Hematopoietic multipotent progenitor cell treated with erythropoietin and hydrocortisone succinate and interleukin-3 and kit ligand, for 4 days (in vitro differentiated cells): ENCODE measurements at regions not wholly inside any gene's neighbourhood (a gene's known extent, or its start where the extent isn't known, plus 50 kb on each side); places are given as distances from the start of the nearest gene placed in this dataset.

Experiments
- DNase-seq: peaks from one replicate; pipeline ENCODE4 v3.0.0-alpha.2; 2015

GRCh38 chr2:240362826-240363745 is 72.4 kb upstream of the GPC1 start:
- DNase-seq: no peak

- no peak for DNase-seq
Observed at GRCh38 chr2:240363746-240364581, 71.5 kb upstream of the GPC1 start.

GRCh38 chr2:240364582-240364960 is 70.9 kb upstream of the GPC1 start:
- no peak for DNase-seq

- DNase-seq: no peak
Observed at GRCh38 chr2:240364961-240365775, 70.3 kb upstream of the GPC1 start.

GRCh38 chr2:240365971-240366471 is 69.4 kb upstream of the GPC1 start:
- no peak for DNase-seq

GRCh38 chr2:240366901-240367300 is 68.6 kb upstream of the GPC1 start:
- no peak for DNase-seq

- no peak for DNase-seq
Observed at GRCh38 chr2:240367721-240368120, 67.7 kb upstream of the GPC1 start.

GRCh38 chr2:240368781-240369331 is 66.6 kb upstream of the GPC1 start:
- no peak for DNase-seq

- DNase-seq: no peak
Observed at GRCh38 chr2:240369335-240369734, 66.1 kb upstream of the GPC1 start.

- no peak for DNase-seq
Observed at GRCh38 chr2:240369801-240370585, 65.5 kb upstream of the GPC1 start.

GRCh38 chr2:240371129-240372000 is 64.1 kb upstream of the GPC1 start:
- no peak for DNase-seq

- no peak for DNase-seq
Observed at GRCh38 chr2:240372101-240372500, 63.4 kb upstream of the GPC1 start.

GRCh38 chr2:240373289-240373885 is 62.1 kb upstream of the GPC1 start:
- no peak for DNase-seq

- DNase-seq: no peak
Observed at GRCh38 chr2:240374085-240374907, 61.2 kb upstream of the GPC1 start.

GRCh38 chr2:240375024-240375645 is 60.3 kb upstream of the GPC1 start:
- DNase-seq: no peak

- DNase-seq: no peak
Observed at GRCh38 chr2:240376739-240377138, 58.7 kb upstream of the GPC1 start.

- DNase-seq: no peak
Observed at GRCh38 chr2:240377366-240377765, 58.1 kb upstream of the GPC1 start.

GRCh38 chr2:240379089-240379636 is 56.3 kb upstream of the GPC1 start:
- DNase-seq: no peak
